ENCODE measurements at regions not wholly inside any gene's neighbourhood (a gene's known extent, or its start where the extent isn't known, plus 50 kb on each side); places are given as distances from the start of the nearest gene placed in this dataset.

- TF ChIP-seq POLR2A (IDR thresholded peaks at IDR 0.05) (no peak), CTCF (IDR thresholded peaks at IDR 0.05) (no peak)
These were observed 446.6 kb downstream of the DSC3 start for GRCh38 chr18:30595942-30596341.

Measured in body of pancreas (tissue), 4 donors.